Erythroblast (primary cell): ENCODE measurements at regions not wholly inside any gene's neighbourhood (a gene's known extent, or its start where the extent isn't known, plus 50 kb on each side); places are given as distances from the start of the nearest gene placed in this dataset.

Source experiments
- GATA1 ChIP-seq: IDR thresholded peaks from 2 replicates; pipeline ENCODE4 v1.6.1; 2011; ENCODE audit warnings: low read depth, mild to moderate bottlenecking, control low read depth, low read length, moderate library complexity
- POLR2A ChIP-seq: IDR thresholded peaks from 2 replicates; pipeline ENCODE4 v1.6.1; 2011; ENCODE audit warnings: mild to moderate bottlenecking, low read length

- no peak for TF ChIP-seq POLR2A
- TF ChIP-seq GATA1: no peak
Measured at GRCh38 chr4:126799416-126799815, 833.3 kb upstream of the INTU start.
